WTC11 (cell line): ENCODE measurements at regions not wholly inside any gene's neighbourhood (a gene's known extent, or its start where the extent isn't known, plus 50 kb on each side); places are given as distances from the start of the nearest gene placed in this dataset.

ENCODE experiments used
- ESRRA ChIP-seq: sonication (generic); formaldehyde crosslinking; IDR thresholded peaks from 2 replicates; pipeline ENCODE4 v1.8.1; 2022; ENCODE audit warnings: mild to moderate bottlenecking, missing genetic modification reagents, borderline replicate concordance
- ZMAT4 ChIP-seq: fragments of 250-450 bp; sonication (Bioruptor Pico); IDR thresholded peaks from 2 replicates; pipeline ENCODE4 v1.9.0; 2021; ENCODE audit warnings: mild to moderate bottlenecking
- ZNF121 ChIP-seq: sonication (generic); formaldehyde crosslinking; IDR thresholded peaks from 2 replicates; pipeline ENCODE4 v1.8.0; 2023; ENCODE audit warnings: missing genetic modification reagents
- ZNF263 ChIP-seq: sonication (generic); formaldehyde crosslinking; IDR thresholded peaks from 2 replicates; pipeline ENCODE4 v1.8.1; 2022; ENCODE audit warnings: low read depth, mild to moderate bottlenecking, moderate library complexity, missing genetic modification reagents
- ZNF512 ChIP-seq: sonication (generic); formaldehyde crosslinking; IDR thresholded peaks from 2 replicates; pipeline ENCODE4 v1.8.1; 2022; ENCODE audit warnings: missing genetic modification reagents, borderline replicate concordance
- TF ChIP-seq, protein P1 (sequence below): sonication (generic); formaldehyde crosslinking; IDR thresholded peaks from 2 replicates; pipeline ENCODE4 v1.8.0; 2023; ENCODE audit warnings: missing genetic modification reagents, mild to moderate bottlenecking, borderline replicate concordance
- TF ChIP-seq, protein P2 (sequence below): sonication (generic); formaldehyde crosslinking; conservative IDR thresholded peaks from 2 replicates; pipeline ENCODE4 v1.8.1; 2022; ENCODE audit warnings: mild to moderate bottlenecking, missing genetic modification reagents
- TF ChIP-seq, protein P3 (sequence below): fragments of 200-600 bp; IDR thresholded peaks from 2 replicates; pipeline ENCODE4 v1.8.0; 2022; ENCODE audit warnings: antibody characterized with exemption
- TF ChIP-seq, protein P4 (sequence below): sonication (generic); formaldehyde crosslinking; IDR thresholded peaks from 2 replicates; pipeline ENCODE4 v1.8.1; 2022; ENCODE audit warnings: low read depth, missing genetic modification reagents, borderline replicate concordance

DNA sequence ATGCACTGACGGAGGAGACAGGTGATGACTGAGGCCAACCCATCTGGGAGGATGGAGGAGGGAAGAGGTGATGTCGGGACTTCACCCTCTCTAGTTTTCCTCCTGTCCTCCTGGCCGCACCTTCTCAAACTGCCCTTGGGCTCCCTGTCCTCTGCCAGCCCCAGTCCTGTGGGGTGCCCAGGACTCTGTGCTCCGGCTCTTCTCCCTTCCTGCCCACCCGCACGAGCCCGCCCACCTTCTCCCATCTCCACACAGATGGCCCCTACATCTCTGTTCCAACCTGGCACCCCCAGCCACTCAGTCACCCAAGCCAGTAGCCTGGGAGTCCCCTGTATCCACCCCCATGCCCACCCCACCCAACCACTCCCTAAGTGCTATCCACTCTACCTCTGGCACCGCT, 206.7 kb upstream of the LINGO1 start:
- TF ChIP-seq, protein P1, sequence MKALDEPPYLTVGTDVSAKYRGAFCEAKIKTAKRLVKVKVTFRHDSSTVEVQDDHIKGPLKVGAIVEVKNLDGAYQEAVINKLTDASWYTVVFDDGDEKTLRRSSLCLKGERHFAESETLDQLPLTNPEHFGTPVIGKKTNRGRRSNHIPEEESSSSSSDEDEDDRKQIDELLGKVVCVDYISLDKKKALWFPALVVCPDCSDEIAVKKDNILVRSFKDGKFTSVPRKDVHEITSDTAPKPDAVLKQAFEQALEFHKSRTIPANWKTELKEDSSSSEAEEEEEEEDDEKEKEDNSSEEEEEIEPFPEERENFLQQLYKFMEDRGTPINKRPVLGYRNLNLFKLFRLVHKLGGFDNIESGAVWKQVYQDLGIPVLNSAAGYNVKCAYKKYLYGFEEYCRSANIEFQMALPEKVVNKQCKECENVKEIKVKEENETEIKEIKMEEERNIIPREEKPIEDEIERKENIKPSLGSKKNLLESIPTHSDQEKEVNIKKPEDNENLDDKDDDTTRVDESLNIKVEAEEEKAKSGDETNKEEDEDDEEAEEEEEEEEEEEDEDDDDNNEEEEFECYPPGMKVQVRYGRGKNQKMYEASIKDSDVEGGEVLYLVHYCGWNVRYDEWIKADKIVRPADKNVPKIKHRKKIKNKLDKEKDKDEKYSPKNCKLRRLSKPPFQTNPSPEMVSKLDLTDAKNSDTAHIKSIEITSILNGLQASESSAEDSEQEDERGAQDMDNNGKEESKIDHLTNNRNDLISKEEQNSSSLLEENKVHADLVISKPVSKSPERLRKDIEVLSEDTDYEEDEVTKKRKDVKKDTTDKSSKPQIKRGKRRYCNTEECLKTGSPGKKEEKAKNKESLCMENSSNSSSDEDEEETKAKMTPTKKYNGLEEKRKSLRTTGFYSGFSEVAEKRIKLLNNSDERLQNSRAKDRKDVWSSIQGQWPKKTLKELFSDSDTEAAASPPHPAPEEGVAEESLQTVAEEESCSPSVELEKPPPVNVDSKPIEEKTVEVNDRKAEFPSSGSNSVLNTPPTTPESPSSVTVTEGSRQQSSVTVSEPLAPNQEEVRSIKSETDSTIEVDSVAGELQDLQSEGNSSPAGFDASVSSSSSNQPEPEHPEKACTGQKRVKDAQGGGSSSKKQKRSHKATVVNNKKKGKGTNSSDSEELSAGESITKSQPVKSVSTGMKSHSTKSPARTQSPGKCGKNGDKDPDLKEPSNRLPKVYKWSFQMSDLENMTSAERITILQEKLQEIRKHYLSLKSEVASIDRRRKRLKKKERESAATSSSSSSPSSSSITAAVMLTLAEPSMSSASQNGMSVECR (CRISPR knock-in tag) = no peak
- TF ChIP-seq, protein P2, sequence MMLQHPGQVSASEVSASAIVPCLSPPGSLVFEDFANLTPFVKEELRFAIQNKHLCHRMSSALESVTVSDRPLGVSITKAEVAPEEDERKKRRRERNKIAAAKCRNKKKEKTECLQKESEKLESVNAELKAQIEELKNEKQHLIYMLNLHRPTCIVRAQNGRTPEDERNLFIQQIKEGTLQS (CRISPR knock-in tag) = no peak
- TF ChIP-seq, protein P3, sequence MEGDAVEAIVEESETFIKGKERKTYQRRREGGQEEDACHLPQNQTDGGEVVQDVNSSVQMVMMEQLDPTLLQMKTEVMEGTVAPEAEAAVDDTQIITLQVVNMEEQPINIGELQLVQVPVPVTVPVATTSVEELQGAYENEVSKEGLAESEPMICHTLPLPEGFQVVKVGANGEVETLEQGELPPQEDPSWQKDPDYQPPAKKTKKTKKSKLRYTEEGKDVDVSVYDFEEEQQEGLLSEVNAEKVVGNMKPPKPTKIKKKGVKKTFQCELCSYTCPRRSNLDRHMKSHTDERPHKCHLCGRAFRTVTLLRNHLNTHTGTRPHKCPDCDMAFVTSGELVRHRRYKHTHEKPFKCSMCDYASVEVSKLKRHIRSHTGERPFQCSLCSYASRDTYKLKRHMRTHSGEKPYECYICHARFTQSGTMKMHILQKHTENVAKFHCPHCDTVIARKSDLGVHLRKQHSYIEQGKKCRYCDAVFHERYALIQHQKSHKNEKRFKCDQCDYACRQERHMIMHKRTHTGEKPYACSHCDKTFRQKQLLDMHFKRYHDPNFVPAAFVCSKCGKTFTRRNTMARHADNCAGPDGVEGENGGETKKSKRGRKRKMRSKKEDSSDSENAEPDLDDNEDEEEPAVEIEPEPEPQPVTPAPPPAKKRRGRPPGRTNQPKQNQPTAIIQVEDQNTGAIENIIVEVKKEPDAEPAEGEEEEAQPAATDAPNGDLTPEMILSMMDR = no peak
- TF ChIP-seq ZNF512 (CRISPR knock-in tag) = no peak
- TF ChIP-seq ESRRA (CRISPR knock-in tag) = no peak
- no peak for TF ChIP-seq ZNF263 (CRISPR knock-in tag)
- TF ChIP-seq ZMAT4 = no peak
- TF ChIP-seq, protein P4, sequence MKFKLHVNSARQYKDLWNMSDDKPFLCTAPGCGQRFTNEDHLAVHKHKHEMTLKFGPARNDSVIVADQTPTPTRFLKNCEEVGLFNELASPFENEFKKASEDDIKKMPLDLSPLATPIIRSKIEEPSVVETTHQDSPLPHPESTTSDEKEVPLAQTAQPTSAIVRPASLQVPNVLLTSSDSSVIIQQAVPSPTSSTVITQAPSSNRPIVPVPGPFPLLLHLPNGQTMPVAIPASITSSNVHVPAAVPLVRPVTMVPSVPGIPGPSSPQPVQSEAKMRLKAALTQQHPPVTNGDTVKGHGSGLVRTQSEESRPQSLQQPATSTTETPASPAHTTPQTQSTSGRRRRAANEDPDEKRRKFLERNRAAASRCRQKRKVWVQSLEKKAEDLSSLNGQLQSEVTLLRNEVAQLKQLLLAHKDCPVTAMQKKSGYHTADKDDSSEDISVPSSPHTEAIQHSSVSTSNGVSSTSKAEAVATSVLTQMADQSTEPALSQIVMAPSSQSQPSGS = no peak
- TF ChIP-seq ZNF121 (CRISPR knock-in tag) = no peak
